OCI-LY3 (cell line): ENCODE measurements at regions not wholly inside any gene's neighbourhood (a gene's known extent, or its start where the extent isn't known, plus 50 kb on each side); places are given as distances from the start of the nearest gene placed in this dataset.

Source experiments
- H2AFZ ChIP-seq: fragments of 200-600, 300-600 bp; shearing (Covaris generic); 2 replicates; pipeline ENCODE4 v1.6.0; 2014; ENCODE audit warnings: antibody characterized with exemption, low read depth, low read length
- H3K27ac ChIP-seq: fragments of 200-600, 300-600 bp; sonication (generic); 2 replicates; pipeline ENCODE4 v1.5.1; 2014; ENCODE audit warnings: mild to moderate bottlenecking, low read length, moderate library complexity, mixed read lengths
- H3K27me3 ChIP-seq: fragments of 200-600, 300-600 bp; sonication (generic); 2 replicates; pipeline ENCODE4 v1.6.1; 2014; ENCODE audit warnings: low read depth, low read length, mixed read lengths
- H3K36me3 ChIP-seq: fragments of 200-600, 300-600 bp; sonication (generic); replicated peaks from 2 replicates; pipeline ENCODE3; 2014; ENCODE audit warnings: low read depth, low read length, mixed read lengths
- H3K4me1 ChIP-seq: fragments of 300-600, 200-600 bp; sonication (generic); 2 replicates; pipeline ENCODE4 v1.6.1; 2014; ENCODE audit warnings: low read length, mixed read lengths
- H3K4me2 ChIP-seq: fragments of 200-600, 300-600 bp; sonication (generic); 2 replicates; pipeline ENCODE4 v1.6.1; 2014; ENCODE audit warnings: low read length, mixed read lengths
- H3K4me3 ChIP-seq: fragments of 300-600, 200-600 bp; sonication (generic); 2 replicates; pipeline ENCODE4 v1.5.1; 2014; ENCODE audit warnings: antibody characterized with exemption, mild to moderate bottlenecking, low read length, moderate library complexity
- H3K79me2 ChIP-seq: fragments of 300-600, 200-600 bp; shearing (Covaris generic); 2 replicates; pipeline ENCODE4 v1.6.1; 2014; ENCODE audit warnings: mild to moderate bottlenecking, low read length, mixed read lengths
- H3K9ac ChIP-seq: fragments of 300-600, 200-600 bp; shearing (Covaris generic); 2 replicates; pipeline ENCODE4 v1.6.0; 2014; ENCODE audit warnings: mild to moderate bottlenecking, low read length, moderate library complexity
- H3K9me3 ChIP-seq: fragments of 200-600, 300-600 bp; shearing (Covaris generic); 2 replicates; pipeline ENCODE4 v1.6.1; 2014; ENCODE audit warnings: low read length, mixed read lengths; ENCODE audit not compliant: insufficient read depth
- H4K20me1 ChIP-seq: fragments of 200-600, 300-600 bp; sonication (generic); 2 replicates; pipeline ENCODE4 v1.6.1; 2016; ENCODE audit warnings: low read length, mixed read lengths; ENCODE audit not compliant: insufficient read depth
- CTCF ChIP-seq: fragments of 200-600, 300-600 bp; sonication (generic); IDR thresholded peaks from 2 replicates; pipeline ENCODE4 v1.5.1; 2014; ENCODE audit warnings: antibody characterized with exemption, low read length, low read depth
- EZH2phosphoT487 ChIP-seq: fragments of 200-600 bp; shearing (Covaris generic); IDR thresholded peaks from 2 replicates; pipeline ENCODE4 v1.6.1; 2018; ENCODE audit warnings: antibody characterized with exemption, mixed run types, low read depth

GRCh38 chr5:66315784-66316183 is 171.7 kb downstream of the SREK1 start:
- 0 out of 2 replicates have a peak, but pooled peaks cover 6% of the 10 kb centered on the region for H3K27me3 ChIP-seq
- no peak overlapping the region for H3K4me3 ChIP-seq
- no peak overlapping the region for H3K4me2 ChIP-seq
- no peaks in the 10 kb centered on the region for H3K4me1 ChIP-seq
- no peaks in the 10 kb centered on the region for H3K36me3 ChIP-seq
- H2AFZ ChIP-seq, result no peak overlapping the region
- no peak for TF ChIP-seq CTCF
- no peaks in the 10 kb centered on the region for H3K9me3 ChIP-seq
- H3K9ac ChIP-seq, result no peak overlapping the region
- H3K27ac ChIP-seq, result no peak overlapping the region
- no peaks in the 10 kb centered on the region for H4K20me1 ChIP-seq
- H3K79me2 ChIP-seq, result no peaks in the 10 kb centered on the region

DNA sequence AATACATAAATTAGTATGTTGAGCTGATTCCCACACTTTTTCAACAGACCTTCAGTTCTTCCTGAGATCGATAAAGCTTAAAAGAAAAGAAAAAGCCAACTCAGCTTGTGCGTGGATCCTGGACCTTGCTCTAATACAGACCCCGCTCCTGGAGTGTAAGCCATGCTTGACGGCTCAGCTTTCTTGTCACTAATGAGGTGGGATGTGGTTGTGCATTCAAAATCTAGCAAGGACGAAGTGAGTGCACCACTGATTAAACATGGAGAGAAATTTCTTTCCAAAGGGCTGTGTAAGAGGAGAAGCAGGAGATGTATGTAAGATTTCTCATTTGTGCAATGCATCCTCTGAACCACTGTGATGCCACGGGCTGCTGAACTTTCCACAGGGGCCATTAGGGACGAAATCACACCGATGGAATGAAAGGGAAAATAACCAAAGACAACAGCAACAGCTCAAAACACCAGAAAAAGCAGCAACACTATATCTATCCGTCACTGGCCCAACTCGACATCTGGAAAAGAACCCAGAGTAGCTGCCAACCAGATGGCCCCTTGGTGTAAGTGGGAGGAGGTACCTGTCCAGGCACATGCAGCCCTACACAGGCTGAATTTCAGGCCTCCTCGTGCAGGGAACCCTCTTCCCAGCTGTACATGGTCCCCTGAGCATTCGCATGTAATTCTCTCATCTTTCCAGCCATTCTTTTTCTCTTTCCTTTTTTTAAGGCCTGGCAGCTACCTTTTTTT is 178.9 kb downstream of the SREK1 start:
- Histone ChIP-seq H4K20me1 (no peaks in the 10 kb centered on the region), H3K4me1 (no peaks in the 10 kb centered on the region), H3K4me3 (no peak overlapping the region), H3K27me3 (peaks cover 7% of the 10 kb centered on the region; the same call in 1 of the 2 replicates), H2AFZ (no peak overlapping the region), H3K36me3 (no peaks in the 10 kb centered on the region), H3K79me2 (no peaks in the 10 kb centered on the region), H3K9me3 (no peaks in the 10 kb centered on the region), H3K27ac (no peak overlapping the region), H3K4me2 (no peak overlapping the region), H3K9ac (no peak overlapping the region)
- TF ChIP-seq EZH2phosphoT487, result no peak
- no peak for TF ChIP-seq CTCF

DNA sequence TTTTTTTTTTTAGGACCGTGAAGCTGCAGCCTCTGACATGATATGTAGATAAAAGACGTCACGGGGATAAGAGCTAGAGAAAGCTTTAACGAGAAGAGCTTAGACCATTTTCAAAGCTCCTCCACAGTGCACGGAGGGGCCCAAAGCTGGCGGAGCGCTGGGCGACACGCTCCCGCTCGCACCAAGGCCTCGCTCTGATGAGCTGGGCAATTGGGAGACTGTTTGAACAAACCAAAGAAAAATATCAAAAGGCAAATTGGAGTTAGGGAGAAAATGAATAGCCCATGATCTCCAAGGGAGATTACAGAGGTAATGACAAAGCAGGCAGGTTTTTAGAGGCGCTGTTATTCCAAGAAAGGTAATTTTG is 179.4 kb downstream of the SREK1 start:
- H3K27me3 ChIP-seq, result peaks cover 7% of the 10 kb centered on the region; the same call in 1 of the 2 replicates
- H3K4me1 ChIP-seq, result no peaks in the 10 kb centered on the region
- H2AFZ ChIP-seq, result no peak overlapping the region
- no peak overlapping the region for H3K4me3 ChIP-seq
- H4K20me1 ChIP-seq, result no peaks in the 10 kb centered on the region
- H3K9ac ChIP-seq, result no peak overlapping the region
- H3K79me2 ChIP-seq, result no peaks in the 10 kb centered on the region
- no peaks in the 10 kb centered on the region for H3K9me3 ChIP-seq
- no peak overlapping the region for H3K4me2 ChIP-seq
- no peak overlapping the region for H3K27ac ChIP-seq
- no peaks in the 10 kb centered on the region for H3K36me3 ChIP-seq
- TF ChIP-seq CTCF (no peak), EZH2phosphoT487 (no peak)

GRCh38 chr5:66324357-66324756 is 180.3 kb downstream of the SREK1 start:
- no peaks in the 10 kb centered on the region for H3K9me3 ChIP-seq
- no peaks in the 10 kb centered on the region for H3K36me3 ChIP-seq

More at GRCh38 chr5:66324357-66324756, 180.3 kb downstream of the SREK1 start:
- Histone ChIP-seq H3K4me2 (no peak overlapping the region), H3K4me1 (no peaks in the 10 kb centered on the region), H3K9ac (no peak overlapping the region), H3K27me3 (peaks cover 7% of the 10 kb centered on the region; the same call in 1 of the 2 replicates), H3K4me3 (no peak overlapping the region), H3K27ac (no peak overlapping the region), H4K20me1 (no peaks in the 10 kb centered on the region), H3K79me2 (no peaks in the 10 kb centered on the region), H2AFZ (no peak overlapping the region)
- TF ChIP-seq EZH2phosphoT487 (no peak), CTCF (no peak)
